GM18507 (cell line): ENCODE measurements at regions not wholly inside any gene's neighbourhood (a gene's known extent, or its start where the extent isn't known, plus 50 kb on each side); places are given as distances from the start of the nearest gene placed in this dataset.
A peak's percentile ranks its signal among the peaks of the same experiment; 100 is the strongest.
"Not testable (repeated sequence)": the region's sequence is repeated elsewhere in the genome, so short reads cannot be mapped to it uniquely, and the experiment has no call there.

Experiments used
- DNase-seq: peaks from one replicate; pipeline ENCODE4 v3.0.0; 2011; ENCODE audit warnings: low read depth; ENCODE audit not compliant: insufficient read length; ENCODE audit errors: extremely low spot score
- FAIRE-seq: peaks from 2 replicates; lab custom pipeline; 2011; peaks lifted over from hg19 to GRCh38; lab: Jason Lieb, UNC

DNA sequence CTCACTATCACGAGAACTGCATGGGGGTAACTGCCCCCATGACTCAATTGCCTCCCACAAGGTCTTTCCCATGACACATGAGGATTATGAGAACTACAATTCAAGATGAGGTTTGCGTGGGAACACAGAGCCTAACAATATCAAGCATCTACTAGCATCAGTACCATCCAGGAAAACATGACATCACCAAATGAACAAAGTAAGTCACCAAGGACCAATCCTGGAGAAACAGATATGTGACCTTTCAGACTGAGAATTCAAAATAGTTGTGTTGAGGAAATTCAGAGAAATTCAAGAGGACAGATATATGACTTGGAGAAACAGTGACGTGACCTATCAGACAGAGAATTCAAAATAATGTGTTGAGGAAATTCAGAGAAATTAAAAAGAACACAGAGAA, 65.8 kb upstream of the TMTC2 start:
- DNase-seq, result no peak
- FAIRE-seq, result no peak

DNA sequence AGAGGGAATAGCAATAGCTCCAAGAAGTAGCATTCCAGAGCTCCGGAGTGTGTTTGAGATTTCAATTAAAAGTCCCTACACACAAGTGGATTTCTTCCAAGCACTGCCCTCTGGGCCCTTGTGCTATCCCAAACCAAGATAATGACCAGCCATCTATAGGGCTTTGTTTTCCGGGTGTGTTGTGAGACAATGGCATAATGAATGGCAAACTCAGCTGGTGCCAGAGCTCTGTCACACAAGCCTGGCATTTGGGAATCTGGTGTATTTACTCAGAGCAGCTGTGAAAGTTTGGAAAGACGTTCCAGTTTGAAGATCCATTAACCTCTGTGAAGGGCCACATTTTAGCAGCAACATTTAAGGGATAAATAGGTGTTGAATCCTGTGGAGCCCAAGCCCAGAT, 61.2 kb upstream of the TMTC2 start:
- DNase-seq (no peak), FAIRE-seq (no peak)

DNA sequence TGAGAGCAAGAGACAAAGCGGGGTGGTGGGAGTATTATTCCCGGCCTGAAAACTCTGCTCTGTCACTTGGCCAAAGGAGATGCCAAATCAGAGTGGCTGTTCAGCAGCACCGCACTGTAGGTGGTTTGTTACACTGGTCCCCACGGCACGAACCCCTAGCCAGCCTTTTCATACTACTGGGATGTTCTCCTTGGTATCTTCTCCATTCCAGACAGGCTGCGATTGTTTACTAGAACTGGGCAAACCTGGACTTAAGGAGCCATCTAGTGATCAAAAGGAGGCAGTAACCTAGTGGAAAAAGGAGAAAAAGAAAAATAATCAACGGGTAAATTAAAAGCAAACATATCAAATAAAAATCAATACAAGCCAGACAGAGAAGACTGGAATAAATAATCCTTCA, 58.9 kb upstream of the TMTC2 start:
- DNase-seq (no peak), FAIRE-seq (peak; percentile 80)

DNA sequence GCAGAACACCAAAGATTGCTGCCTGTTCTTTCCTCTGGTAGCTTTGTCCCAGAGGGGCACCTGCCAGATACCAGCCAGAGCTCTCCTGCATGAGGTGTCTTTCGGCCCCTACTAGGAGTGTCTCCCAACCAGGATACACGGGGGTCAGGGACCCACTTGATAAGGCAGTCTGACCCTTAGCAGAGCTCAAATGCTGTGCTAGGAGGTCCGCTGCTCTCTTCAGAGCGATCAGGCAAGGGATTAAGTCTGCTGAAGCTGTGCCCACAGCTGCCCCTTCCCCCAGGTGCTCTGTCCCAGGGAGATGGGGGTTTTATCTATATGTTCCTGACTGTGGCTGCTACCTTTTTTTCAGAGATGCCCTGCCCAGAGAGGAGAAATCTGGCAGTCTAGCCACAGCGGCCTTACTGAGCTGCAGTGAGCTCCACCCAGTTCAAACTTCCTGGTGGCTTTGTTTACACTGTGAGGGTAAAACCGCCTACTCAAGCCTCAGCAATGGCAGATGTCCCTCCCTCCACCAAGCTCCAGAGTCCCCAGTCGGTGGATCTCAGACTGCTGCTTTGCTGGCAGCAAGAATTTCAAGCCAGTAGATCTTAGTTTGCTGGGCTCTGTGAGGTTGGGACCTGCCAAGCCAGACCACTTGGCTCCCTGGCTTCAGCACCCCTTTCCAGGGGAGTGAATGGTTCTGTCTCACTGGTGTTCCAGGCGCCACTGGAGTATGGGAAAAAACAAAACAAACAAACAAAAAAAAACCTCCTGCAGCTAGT, 52.0 kb upstream of the TMTC2 start:
- FAIRE-seq, DNase-seq: not testable (repeated sequence)

DNA sequence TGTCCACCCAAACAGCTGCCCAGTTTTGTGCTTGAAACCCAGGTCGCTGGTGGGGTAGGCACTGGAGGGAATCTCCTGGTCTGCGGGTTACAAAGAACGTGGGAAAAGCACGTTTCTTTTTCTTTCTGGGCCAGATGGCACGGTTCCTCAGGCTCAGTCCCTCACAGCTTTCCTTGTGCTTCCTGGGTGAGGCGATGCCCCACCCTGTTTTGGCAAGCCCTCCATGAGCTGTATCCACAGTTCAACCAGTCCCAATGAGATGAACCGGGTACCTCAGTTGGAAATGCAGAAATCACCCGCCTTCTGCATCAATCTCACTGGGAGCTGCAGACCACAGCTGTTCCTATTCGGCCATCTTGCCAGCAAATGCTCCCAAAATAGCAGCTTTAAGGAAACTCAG, 51.4 kb upstream of the TMTC2 start:
- no peak for FAIRE-seq
- DNase-seq, result no peak
